ENCODE measurements at regions not wholly inside any gene's neighbourhood (a gene's known extent, or its start where the extent isn't known, plus 50 kb on each side); places are given as distances from the start of the nearest gene placed in this dataset.

GRCh38 chr2:188880740-188881139 is 93.4 kb upstream of the COL3A1 start:
- TF ChIP-seq CTCF (conservative IDR thresholded peaks at IDR 0.05; ENCODE audit: low read depth, low read length) = no peak
- no peak for TF ChIP-seq EZH2 (IDR thresholded peaks at IDR 0.05; ENCODE audit: borderline replicate concordance, low read depth, low read length, poor library complexity, severe bottlenecking)

Data from A673 (cell line).